ENCODE measurements at regions not wholly inside any gene's neighbourhood (a gene's known extent, or its start where the extent isn't known, plus 50 kb on each side); places are given as distances from the start of the nearest gene placed in this dataset.

- no peak overlapping the region for H3K4me3 ChIP-seq (ENCODE audit: low read depth, low read length)
- no peaks in the 10 kb centered on the region for H3K36me3 ChIP-seq (ENCODE audit: control insufficient read depth, insufficient read depth, low read length)
- no peak for TF ChIP-seq CTCF (IDR thresholded peaks at IDR 0.05; ENCODE audit: insufficient read depth, low read length, poor library complexity, severe bottlenecking)
- no peaks in the 10 kb centered on the region for H3K27me3 ChIP-seq (ENCODE audit: control insufficient read depth, insufficient read depth, low read length)
- no peak for DNase-seq (ENCODE audit: low read depth)
Observed at GRCh38 chrX:94041881-94042280, 367.9 kb downstream of the FAM133A start.

GRCh38 chrX:94045724-94046123, 371.7 kb downstream of the FAM133A start:
- DNase-seq (ENCODE audit: low read depth): no peak
- no peaks in the 10 kb centered on the region for H3K36me3 ChIP-seq (ENCODE audit: control insufficient read depth, insufficient read depth, low read length)
- no peak for TF ChIP-seq CTCF (IDR thresholded peaks at IDR 0.05; ENCODE audit: insufficient read depth, low read length, poor library complexity, severe bottlenecking)
- no peaks in the 10 kb centered on the region for H3K27me3 ChIP-seq (ENCODE audit: control insufficient read depth, insufficient read depth, low read length)
- H3K4me3 ChIP-seq (ENCODE audit: low read depth, low read length): no peak overlapping the region

GRCh38 chrX:94051926-94052325, 377.9 kb downstream of the FAM133A start:
- H3K36me3 ChIP-seq (ENCODE audit: control insufficient read depth, insufficient read depth, low read length): no peaks in the 10 kb centered on the region
- no peak overlapping the region for H3K4me3 ChIP-seq (ENCODE audit: low read depth, low read length)
- TF ChIP-seq CTCF (IDR thresholded peaks at IDR 0.05; ENCODE audit: insufficient read depth, low read length, poor library complexity, severe bottlenecking): no peak
- no peak for DNase-seq (ENCODE audit: low read depth)
- H3K27me3 ChIP-seq (ENCODE audit: control insufficient read depth, insufficient read depth, low read length): no peaks in the 10 kb centered on the region

- H3K36me3 ChIP-seq (ENCODE audit: control insufficient read depth, insufficient read depth, low read length): no peaks in the 10 kb centered on the region
- H3K4me3 ChIP-seq (ENCODE audit: low read depth, low read length): no peak overlapping the region
- DNase-seq (ENCODE audit: low read depth): no peak
- no peaks in the 10 kb centered on the region for H3K27me3 ChIP-seq (ENCODE audit: control insufficient read depth, insufficient read depth, low read length)
- TF ChIP-seq CTCF (IDR thresholded peaks at IDR 0.05; ENCODE audit: insufficient read depth, low read length, poor library complexity, severe bottlenecking): no peak
Observed at GRCh38 chrX:94053575-94053974, 379.6 kb downstream of the FAM133A start.

- no peak overlapping the region for H3K4me3 ChIP-seq (ENCODE audit: low read depth, low read length)
- no peaks in the 10 kb centered on the region for H3K27me3 ChIP-seq (ENCODE audit: control insufficient read depth, insufficient read depth, low read length)
- no peaks in the 10 kb centered on the region for H3K36me3 ChIP-seq (ENCODE audit: control insufficient read depth, insufficient read depth, low read length)
- no peak for DNase-seq (ENCODE audit: low read depth)
- no peak for TF ChIP-seq CTCF (IDR thresholded peaks at IDR 0.05; ENCODE audit: insufficient read depth, low read length, poor library complexity, severe bottlenecking)
Observed at GRCh38 chrX:94057385-94057784, 383.4 kb downstream of the FAM133A start.

GRCh38 chrX:94058728-94059382, 384.8 kb downstream of the FAM133A start:
- H3K36me3 ChIP-seq (ENCODE audit: control insufficient read depth, insufficient read depth, low read length): no peaks in the 10 kb centered on the region
- no peak for DNase-seq (ENCODE audit: low read depth)
- H3K27me3 ChIP-seq (ENCODE audit: control insufficient read depth, insufficient read depth, low read length): no peaks in the 10 kb centered on the region
- peak; percentile 53 for TF ChIP-seq CTCF (IDR thresholded peaks at IDR 0.05; ENCODE audit: insufficient read depth, low read length, poor library complexity, severe bottlenecking)
- no peak overlapping the region for H3K4me3 ChIP-seq (ENCODE audit: low read depth, low read length)
